ENCODE measurements at regions not wholly inside any gene's neighbourhood (a gene's known extent, or its start where the extent isn't known, plus 50 kb on each side); places are given as distances from the start of the nearest gene placed in this dataset.

DNA sequence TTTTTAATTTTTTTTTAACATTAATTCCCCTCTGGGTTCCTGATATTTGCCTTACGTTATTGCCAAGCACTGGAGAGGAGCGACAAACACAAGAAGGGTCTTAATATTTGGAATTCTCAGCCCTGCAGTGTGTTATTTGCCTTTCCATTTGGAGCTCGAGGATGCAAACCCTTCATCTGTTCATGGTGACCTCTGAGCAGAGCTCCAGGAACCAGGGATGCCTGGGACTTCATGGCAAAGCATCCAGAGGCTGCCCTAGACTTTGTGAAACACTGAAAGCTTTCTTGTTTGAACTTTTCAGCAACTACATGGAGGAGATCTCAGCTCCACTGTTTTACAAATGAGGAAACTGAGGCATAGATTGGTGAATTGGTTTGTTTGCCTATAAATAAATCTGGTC, 254.2 kb downstream of the CBLN1 start:
- H3K4me2 ChIP-seq (ENCODE audit: low read length), result no peak overlapping the region
- RAD21 ChIA-PET (ENCODE audit: low non-redundant PET in 1 of 2, low total read pairs in 2 of 2, uncharacterized antibody in 2 of 2, unreplicated experiment in 2 of 2), result no interaction called here
- H3K4me3 ChIP-seq (replicated peaks in 1 of 2; ENCODE audit: low read depth in 1 of 2, low read length in 2 of 2), result no peak overlapping the region
- H3K27me3 ChIP-seq (ENCODE audit: insufficient read depth, low read length), result peaks cover 7% of the 10 kb centered on the region; the same call in 1 of the 2 replicates
- intact Hi-C loops (cut with micrococcal nuclease), result no loop called here
- TF ChIP-seq ZFX (IDR thresholded peaks at IDR 0.05) (no peak), YY1 (IDR thresholded peaks at IDR 0.05; ENCODE audit: extremely low read depth, insufficient replicate concordance, low read depth, low read length) (no peak), EZH2phosphoT487 (IDR thresholded peaks at IDR 0.05; ENCODE audit: borderline replicate concordance) (no peak), POLR2AphosphoS5 (IDR thresholded peaks at IDR 0.05; ENCODE audit: low read depth, low read length) (no peak)
- TF ChIP-seq, protein P1, sequence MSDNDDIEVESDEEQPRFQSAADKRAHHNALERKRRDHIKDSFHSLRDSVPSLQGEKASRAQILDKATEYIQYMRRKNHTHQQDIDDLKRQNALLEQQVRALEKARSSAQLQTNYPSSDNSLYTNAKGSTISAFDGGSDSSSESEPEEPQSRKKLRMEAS (IDR thresholded peaks at IDR 0.05), result no peak
- TF ChIP-seq, protein P2, sequence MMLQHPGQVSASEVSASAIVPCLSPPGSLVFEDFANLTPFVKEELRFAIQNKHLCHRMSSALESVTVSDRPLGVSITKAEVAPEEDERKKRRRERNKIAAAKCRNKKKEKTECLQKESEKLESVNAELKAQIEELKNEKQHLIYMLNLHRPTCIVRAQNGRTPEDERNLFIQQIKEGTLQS (IDR thresholded peaks at IDR 0.05), result no peak
- H3K9me3 ChIP-seq (ENCODE audit: control insufficient read depth in 1 of 2, insufficient read depth in 1 of 2, low read depth in 1 of 2, low read length in 2 of 2), result no peaks in the 10 kb centered on the region
- DNase-seq (ENCODE audit: low read depth, low spot score) (no peak), ATAC-seq (no peak)
- H3K4me1 ChIP-seq (ENCODE audit: control insufficient read depth in 1 of 2, insufficient read depth in 2 of 2, low read length in 2 of 2), result peaks cover 8 to 15% of the 10 kb centered on the region in 2 experiments
- H4K20me1 ChIP-seq (ENCODE audit: insufficient read depth), result no peaks in the 10 kb centered on the region
- no peaks in the 10 kb centered on the region for H3K36me3 ChIP-seq (ENCODE audit: control insufficient read depth in 1 of 2, insufficient read depth in 2 of 2, low read length in 2 of 2)
- H3K27ac ChIP-seq (ENCODE audit: low read depth, low read length), result no peak overlapping the region
- CTCF ChIA-PET, result no interaction called here
- POLR2A ChIA-PET, result no interaction called here
- H3K79me2 ChIP-seq (ENCODE audit: insufficient read depth, low read length), result no peaks in the 10 kb centered on the region
- H3K9ac ChIP-seq (ENCODE audit: low read length), result no peak overlapping the region
- no peaks in the 10 kb centered on the region for H3K9me2 ChIP-seq (ENCODE audit: insufficient read depth)
- H2AFZ ChIP-seq (ENCODE audit: low read depth, low read length, poor library complexity, severe bottlenecking), result no peak overlapping the region
- no TSS peak for BruUV-seq (replicated peaks)

DNA sequence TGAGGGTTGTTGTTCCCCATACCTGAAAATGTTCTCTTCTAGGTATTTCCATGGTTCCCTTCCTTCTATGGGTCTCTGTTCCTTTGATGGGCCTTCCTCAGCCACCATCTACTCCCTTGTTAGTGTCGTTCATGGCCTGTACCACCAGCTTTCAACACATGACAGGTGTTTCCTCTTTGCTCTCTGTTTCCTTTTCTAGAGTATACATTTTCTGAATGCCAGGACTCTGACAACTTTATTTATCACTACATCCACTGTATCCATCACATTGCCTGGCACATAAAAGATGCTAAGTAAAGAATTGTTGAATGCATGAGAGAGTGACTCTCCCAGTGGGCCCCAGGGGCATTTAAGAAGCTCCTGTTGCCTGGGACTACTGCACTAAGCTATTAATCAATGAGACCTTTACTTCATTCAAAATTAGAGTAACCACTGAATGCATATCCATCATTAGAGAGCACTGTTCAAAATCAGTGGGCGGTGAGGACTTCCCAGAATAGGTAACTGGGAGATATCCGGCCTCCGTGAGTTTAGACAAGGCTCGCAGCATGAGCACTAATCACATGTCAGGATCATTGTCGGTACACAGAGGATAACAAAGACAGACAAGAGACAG, 255.0 kb downstream of the CBLN1 start:
- H3K9me2 ChIP-seq (ENCODE audit: insufficient read depth), result no peaks in the 10 kb centered on the region
- ATAC-seq, result no peak
- no peak overlapping the region for H2AFZ ChIP-seq (ENCODE audit: low read depth, low read length, poor library complexity, severe bottlenecking)
- no peak overlapping the region for H3K4me3 ChIP-seq (replicated peaks in 1 of 2; ENCODE audit: low read depth in 1 of 2, low read length in 2 of 2)
- no peaks in the 10 kb centered on the region for H4K20me1 ChIP-seq (ENCODE audit: insufficient read depth)
- CTCF ChIA-PET, result no interaction called here
- no peak overlapping the region for H3K27ac ChIP-seq (ENCODE audit: low read depth, low read length)
- intact Hi-C loops (cut with micrococcal nuclease), result no loop called here
- no peaks in the 10 kb centered on the region for H3K79me2 ChIP-seq (ENCODE audit: insufficient read depth, low read length)
- no peak overlapping the region for H3K4me2 ChIP-seq (ENCODE audit: low read length)
- TF ChIP-seq, protein P2 (IDR thresholded peaks at IDR 0.05), result no peak
- TF ChIP-seq SP1 (IDR thresholded peaks at IDR 0.05; ENCODE audit: low read depth) (no peak), YY1 (IDR thresholded peaks at IDR 0.05; ENCODE audit: extremely low read depth, insufficient replicate concordance, low read depth, low read length) (no peak)
- DNase-seq (ENCODE audit: low read depth, low spot score), result no peak
- no peak overlapping the region for H3K9ac ChIP-seq (ENCODE audit: low read length)
- RAD21 ChIA-PET (ENCODE audit: low non-redundant PET in 1 of 2, low total read pairs in 2 of 2, uncharacterized antibody in 2 of 2, unreplicated experiment in 2 of 2), result no interaction called here
- no peaks in the 10 kb centered on the region for H3K9me3 ChIP-seq (ENCODE audit: control insufficient read depth in 1 of 2, insufficient read depth in 1 of 2, low read depth in 1 of 2, low read length in 2 of 2)
- peaks cover 7% of the 10 kb centered on the region; the same call in 1 of the 2 replicates for H3K27me3 ChIP-seq (ENCODE audit: insufficient read depth, low read length)
- POLR2A ChIA-PET, result no interaction called here
- no peaks in the 10 kb centered on the region for H3K36me3 ChIP-seq (ENCODE audit: control insufficient read depth in 1 of 2, insufficient read depth in 2 of 2, low read length in 2 of 2)
- BruUV-seq (replicated peaks), result no TSS peak
- peaks cover 10 to 21% of the 10 kb centered on the region in 2 experiments for H3K4me1 ChIP-seq (ENCODE audit: control insufficient read depth in 1 of 2, insufficient read depth in 2 of 2, low read length in 2 of 2)
